ENCODE measurements at regions not wholly inside any gene's neighbourhood (a gene's known extent, or its start where the extent isn't known, plus 50 kb on each side); places are given as distances from the start of the nearest gene placed in this dataset.
"Not testable (repeated sequence)": the region's sequence is repeated elsewhere in the genome, so short reads cannot be mapped to it uniquely, and the experiment has no call there.

GRCh38 chr16:88165683-88166082 lies 214.4 kb downstream of the BANP start:
- DNase-seq, result not testable (repeated sequence)

- DNase-seq, result not testable (repeated sequence)
Measured at GRCh38 chr16:88166209-88166773, 215.1 kb downstream of the BANP start.

- DNase-seq, result not testable (repeated sequence)
Measured at GRCh38 chr16:88167798-88168556, 214.8 kb upstream of the ZNF469 start.

GRCh38 chr16:88168557-88168949 lies 214.2 kb upstream of the ZNF469 start:
- not testable (repeated sequence) for DNase-seq

- not testable (repeated sequence) for DNase-seq
Measured at GRCh38 chr16:88169136-88169830, 213.5 kb upstream of the ZNF469 start.

GRCh38 chr16:88169831-88170165 lies 213.0 kb upstream of the ZNF469 start:
- DNase-seq, result not testable (repeated sequence)

GRCh38 chr16:88170528-88170991 lies 212.2 kb upstream of the ZNF469 start:
- no peak for DNase-seq

GRCh38 chr16:88171126-88171525 lies 211.6 kb upstream of the ZNF469 start:
- DNase-seq, result not testable (repeated sequence)

GRCh38 chr16:88176184-88176583 lies 206.6 kb upstream of the ZNF469 start:
- DNase-seq, result not testable (repeated sequence)

GRCh38 chr16:88176591-88177180 lies 206.1 kb upstream of the ZNF469 start:
- DNase-seq, result not testable (repeated sequence)

- not testable (repeated sequence) for DNase-seq
Measured at GRCh38 chr16:88178251-88178650, 204.5 kb upstream of the ZNF469 start.

- not testable (repeated sequence) for DNase-seq
Measured at GRCh38 chr16:88178896-88179295, 203.9 kb upstream of the ZNF469 start.

GRCh38 chr16:88182967-88183881 lies 199.5 kb upstream of the ZNF469 start:
- DNase-seq, result not testable (repeated sequence)

- not testable (repeated sequence) for DNase-seq
Measured at GRCh38 chr16:88184053-88184452, 198.7 kb upstream of the ZNF469 start.

GRCh38 chr16:88184566-88185355 lies 198.0 kb upstream of the ZNF469 start:
- not testable (repeated sequence) for DNase-seq

- DNase-seq, result not testable (repeated sequence)
Measured at GRCh38 chr16:88185406-88185805, 197.4 kb upstream of the ZNF469 start.

GRCh38 chr16:88185976-88186888 lies 196.5 kb upstream of the ZNF469 start:
- DNase-seq, result not testable (repeated sequence)

- DNase-seq, result not testable (repeated sequence)
Measured at GRCh38 chr16:88186889-88187870, 195.6 kb upstream of the ZNF469 start.
